ENCODE measurements at regions not wholly inside any gene's neighbourhood (a gene's known extent, or its start where the extent isn't known, plus 50 kb on each side); places are given as distances from the start of the nearest gene placed in this dataset.

DNA sequence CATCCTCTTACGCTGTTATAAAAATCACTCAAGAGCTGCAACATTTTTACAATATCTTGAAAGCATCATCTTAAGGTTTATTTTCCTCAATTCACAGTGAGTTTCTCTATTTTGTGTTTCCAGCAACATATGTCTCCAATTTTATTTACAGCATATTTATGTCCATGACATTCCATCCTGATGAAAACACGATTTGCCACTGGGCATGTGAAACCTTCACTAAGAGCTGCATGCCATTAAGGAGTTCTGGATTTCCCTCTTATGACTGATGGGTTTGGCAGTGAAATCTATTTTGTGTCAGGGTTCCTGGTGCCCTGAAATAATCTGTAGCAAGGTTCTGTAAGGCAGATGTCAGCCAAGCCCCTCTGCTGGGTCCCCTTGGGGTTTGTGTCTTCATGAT lies 527.6 kb upstream of the KLF12 start:
- H3K36me3 ChIP-seq: no peaks in the 10 kb centered on the region
- 78 to 92% (median 83%) methylated on average over 2 of the region's 2 CpGs for WGBS, 5 donors
- TF ChIP-seq CTCF (IDR thresholded peaks at IDR 0.05 in 8 of 11, conservative IDR thresholded peaks at IDR 0.05 in 3 of 11): no peak
- no peak for TF ChIP-seq POLR2AphosphoS5 (IDR thresholded peaks at IDR 0.05)
- no peak for TF ChIP-seq POLR2A (IDR thresholded peaks at IDR 0.05)
- H3K9me3 ChIP-seq: peaks cover 0 to 10% (median 0%) of the 10 kb centered on the region in 8 donors
- H3K27ac ChIP-seq: no peak overlapping the region
- no peaks in the 10 kb centered on the region for H3K4me1 ChIP-seq
- H3K4me3 ChIP-seq: no peak overlapping the region
- no peaks in the 10 kb centered on the region for H3K27me3 ChIP-seq (replicated peaks in 1 of 7)
- intact Hi-C loops (cut with DNase I; ENCODE audit: low total_unique reads): no loop called here
- DNase-seq: no peak

GRCh38 chr13:74657765-74658164 lies 523.6 kb upstream of the KLF12 start:
- Histone ChIP-seq H3K27ac (no peak overlapping the region), H3K27me3 (replicated peaks in 1 of 7) (no peaks in the 10 kb centered on the region), H3K36me3 (no peaks in the 10 kb centered on the region), H3K4me1 (no peaks in the 10 kb centered on the region), H3K9me3 (peaks cover 0 to 10% (median 0%) of the 10 kb centered on the region in 8 donors), H3K4me3 (no peak overlapping the region)
- TF ChIP-seq POLR2A (IDR thresholded peaks at IDR 0.05): no peak
- TF ChIP-seq POLR2AphosphoS5 (IDR thresholded peaks at IDR 0.05): no peak
- TF ChIP-seq CTCF (IDR thresholded peaks at IDR 0.05 in 8 of 11, conservative IDR thresholded peaks at IDR 0.05 in 3 of 11): no peak
- no peak for DNase-seq
- intact Hi-C loops (cut with DNase I; ENCODE audit: low total_unique reads): no loop called here
- 68 to 84% (median 80%) methylated on average over 1 of the region's 1 CpG for WGBS, 5 donors

DNA sequence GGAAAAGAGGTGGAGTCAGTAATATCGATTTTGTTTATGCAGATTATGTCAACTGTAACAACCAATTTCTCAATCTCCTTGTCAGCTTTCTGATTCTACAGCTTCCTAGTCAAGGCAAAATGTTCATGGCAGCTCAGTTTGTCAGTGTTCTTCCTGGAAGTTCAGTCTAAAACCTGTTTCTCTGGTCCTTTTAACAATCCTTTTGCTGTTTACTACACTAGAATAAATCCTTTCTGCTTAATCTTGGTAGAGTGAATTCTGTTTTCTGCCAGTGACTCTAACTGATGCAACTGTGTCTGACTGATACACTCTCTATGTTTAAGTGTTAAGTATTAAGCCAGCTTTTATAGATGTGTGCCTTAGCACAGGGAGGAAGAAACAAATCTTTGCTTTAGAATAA lies 516.9 kb upstream of the KLF12 start:
- Histone ChIP-seq H3K4me3 (no peak overlapping the region), H3K9me3 (no peaks in the 10 kb centered on the region), H3K27ac (no peak overlapping the region), H3K36me3 (no peaks in the 10 kb centered on the region), H3K4me1 (no peaks in the 10 kb centered on the region), H3K27me3 (replicated peaks in 1 of 7) (no peaks in the 10 kb centered on the region)
- DNase-seq: no peak
- intact Hi-C loops (cut with DNase I; ENCODE audit: low total_unique reads): no loop called here
- 79 to 88% (median 79%) methylated on average over 1 of the region's 1 CpG for WGBS, 5 donors
- TF ChIP-seq CTCF (IDR thresholded peaks at IDR 0.05 in 8 of 11, conservative IDR thresholded peaks at IDR 0.05 in 3 of 11) (no peak), POLR2AphosphoS5 (IDR thresholded peaks at IDR 0.05) (no peak), POLR2A (IDR thresholded peaks at IDR 0.05) (no peak)

DNA sequence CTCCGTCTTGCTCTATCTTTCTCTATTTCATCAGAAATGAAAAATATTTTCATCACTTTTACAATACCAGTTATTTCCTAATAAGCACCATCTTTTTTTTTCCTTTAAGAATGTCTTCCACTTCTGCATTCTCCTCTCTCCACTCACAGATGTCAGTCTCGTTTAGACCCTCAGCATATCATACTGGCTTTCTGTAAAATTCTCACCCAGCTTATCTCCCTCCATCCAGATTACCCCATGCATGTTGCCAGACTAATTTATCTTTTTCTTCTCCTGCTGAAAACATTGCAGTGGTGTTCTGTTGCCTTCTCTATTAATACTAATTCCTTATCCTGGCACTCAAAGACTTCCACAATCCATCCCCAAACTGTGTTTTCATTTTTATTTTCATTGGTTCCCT lies 513.8 kb upstream of the KLF12 start:
- Histone ChIP-seq H3K9me3 (no peaks in the 10 kb centered on the region), H3K27me3 (replicated peaks in 1 of 7) (no peaks in the 10 kb centered on the region), H3K36me3 (no peaks in the 10 kb centered on the region), H3K4me3 (no peak overlapping the region), H3K4me1 (no peaks in the 10 kb centered on the region), H3K27ac (no peak overlapping the region)
- TF ChIP-seq POLR2A (IDR thresholded peaks at IDR 0.05): no peak
- no peak for TF ChIP-seq POLR2AphosphoS5 (IDR thresholded peaks at IDR 0.05)
- no peak for TF ChIP-seq CTCF (IDR thresholded peaks at IDR 0.05 in 8 of 11, conservative IDR thresholded peaks at IDR 0.05 in 3 of 11)
- WGBS, 5 donors: 53 to 61% (median 58%) methylated on average over 2 of the region's 2 CpGs
- intact Hi-C loops (cut with DNase I; ENCODE audit: low total_unique reads): no loop called here
- DNase-seq: no peak

Data from spleen (tissue), 11 donors.